K562 (cell line): ENCODE measurements at regions not wholly inside any gene's neighbourhood (a gene's known extent, or its start where the extent isn't known, plus 50 kb on each side); places are given as distances from the start of the nearest gene placed in this dataset.

Experiments used
- ATAC-seq: fragments of 200-7000 bp; cut with Tn5 transposase; 3 replicates; pipeline ENCODE4 v1.9.1; 2020; ENCODE audit warnings: moderate library complexity
- BruUV-seq: library from RNA; stranded (reverse); fragments of 400-500 nt; replicated peaks from 2 replicates; lab custom pipeline; 2021; lab: Mats Ljungman, UMichigan
- CTCF ChIA-PET: fragments of 300-600 bp; formaldehyde crosslinking; extraction: SDS; loops from one replicate; lab custom pipeline; 2021; ENCODE audit warnings: low intra/inter-chr PET ratio; lab: Yijun Ruan, JAX
- POLR2A ChIA-PET: fragments of 300-600, 350-650 bp; sonication (Branson Sonifier 250); formaldehyde crosslinking; extraction: SDS; loops from one replicate; lab custom pipeline; 2021; ENCODE audit warnings: antibody characterized with exemption, inconsistent platforms; lab: Yijun Ruan, JAX
- DNase-seq, 4 experiments: peaks; one replicate each; pipeline versions ENCODE4 v3.0.0 to v3.0.0-alpha.2; 2011 to 2018; ENCODE audit warnings: low spot score in 3 of 4, mixed read lengths in 3 of 4; ENCODE audit errors: extremely low read depth in 1 of 4
- FAIRE-seq: peaks from 2 replicates; lab custom pipeline; 2011; peaks lifted over from hg19 to GRCh38; lab: Jason Lieb, UNC
- H2AFZ ChIP-seq: 2 replicates; pipeline ENCODE4 v1.6.0; 2011; ENCODE audit warnings: low read depth, low read length, control low read depth, inconsistent platforms
- H3K27ac ChIP-seq: fragments of 200-600 bp; 3 replicates; pipeline ENCODE4 v1.8.0; 2011; ENCODE audit warnings: low read depth, mild to moderate bottlenecking, control low read depth, inconsistent platforms, low read length, moderate library complexity, mixed read lengths; ENCODE audit errors: extremely low read depth
- H3K27me3 ChIP-seq, 2 experiments: fragments of 300-600 bp in 1 of 2; 2 replicates in 1 of 2; 3 replicates in 1 of 2; pipeline versions ENCODE4 v1.6.0 to v1.8.0; 2011; ENCODE audit warnings: inconsistent platforms in 2 of 2, low read length in 2 of 2, mild to moderate bottlenecking in 1 of 2, mixed read lengths in 1 of 2, moderate library complexity in 1 of 2; ENCODE audit not compliant: control insufficient read depth in 2 of 2, insufficient read depth in 2 of 2
- H3K36me3 ChIP-seq: fragments of 300-600 bp; 3 replicates; pipeline ENCODE4 v1.8.0; 2011; ENCODE audit warnings: mild to moderate bottlenecking, low read length, inconsistent platforms; ENCODE audit not compliant: control insufficient read depth, insufficient read depth
- H3K4me1 ChIP-seq, 2 experiments: fragments of 200-600 bp in 1 of 2; replicated peaks in 1 of 2; 2 replicates in 1 of 2; 3 replicates in 1 of 2; pipeline versions ENCODE4 v1.5.1 to v1.8.0; 2011; ENCODE audit warnings: inconsistent platforms in 2 of 2, low read length in 2 of 2, mild to moderate bottlenecking in 1 of 2, mixed read lengths in 1 of 2, moderate library complexity in 1 of 2; ENCODE audit not compliant: control insufficient read depth in 2 of 2, insufficient read depth in 2 of 2
- H3K4me2 ChIP-seq: 2 replicates; pipeline ENCODE4 v1.6.1; 2011; ENCODE audit warnings: low read length, control low read depth, inconsistent platforms, mixed read lengths; ENCODE audit not compliant: insufficient read depth
- H3K4me3 ChIP-seq: fragments of 200-600 bp; sonication (generic), shearing (Covaris generic); 2 replicates; pipeline ENCODE4 v1.5.1; 2016; ENCODE audit warnings: control low read depth, inconsistent platforms
- H3K79me2 ChIP-seq: fragments of 200-600 bp; 3 replicates; pipeline ENCODE4 v1.8.0; 2011; ENCODE audit warnings: low read length, inconsistent platforms; ENCODE audit not compliant: control insufficient read depth, insufficient read depth
- H3K9ac ChIP-seq, 2 experiments: 2 replicates each; pipeline versions ENCODE4 v1.6.0 to v1.6.1; 2011; ENCODE audit warnings: low read depth in 2 of 2, low read length in 2 of 2, control low read depth in 1 of 2, inconsistent platforms in 1 of 2, mild to moderate bottlenecking in 1 of 2, mixed read lengths in 1 of 2; ENCODE audit not compliant: insufficient read depth in 1 of 2
- H3K9me1 ChIP-seq: one replicate; pipeline ENCODE4 v1.6.0; 2011; ENCODE audit warnings: inconsistent platforms, mild to moderate bottlenecking, low read length, moderate library complexity; ENCODE audit not compliant: control insufficient read depth, insufficient read depth
- H3K9me3 ChIP-seq: replicated peaks from 2 replicates; pipeline ENCODE4 v1.5.1; 2011; ENCODE audit warnings: low read depth, low read length, inconsistent platforms; ENCODE audit not compliant: control insufficient read depth, insufficient read depth
- H4K20me1 ChIP-seq: replicated peaks from 2 replicates; pipeline ENCODE4 v1.6.1; 2011; ENCODE audit warnings: low read length, inconsistent platforms, mixed read lengths; ENCODE audit not compliant: control insufficient read depth, insufficient read depth
- CHD1 ChIP-seq: fragments of 200-600 bp; sonication (generic); IDR thresholded peaks from one replicate; pipeline ENCODE4 v1.6.1; 2012; ENCODE audit warnings: mild to moderate bottlenecking, moderate library complexity, low read length, inconsistent platforms
- CREM ChIP-seq: IDR thresholded peaks from 2 replicates; pipeline ENCODE4 v1.6.1; 2014; ENCODE audit warnings: antibody characterized with exemption, low read depth
- DPF2 ChIP-seq: fragments of 450-650 bp; IDR thresholded peaks from 2 replicates; pipeline ENCODE4 v1.6.1; 2016
- LCOR ChIP-seq: sonication (generic); formaldehyde crosslinking; IDR thresholded peaks from 2 replicates; pipeline ENCODE4 v1.8.0; 2022; ENCODE audit warnings: mild to moderate bottlenecking, missing genetic modification reagents
- MEIS2 ChIP-seq: fragments of 450-650 bp; IDR thresholded peaks from 2 replicates; pipeline ENCODE4 v1.6.1; 2014; ENCODE audit warnings: mild to moderate bottlenecking; ENCODE audit not compliant: partially characterized antibody
- MYC ChIP-seq, 2 experiments: fragments of 250-450 bp in 1 of 2; sonication (Bioruptor Pico) in 1 of 2; IDR thresholded peaks; 2 replicates each; pipeline versions ENCODE4 v1.5.1 to v1.6.1; 2012 to 2021; ENCODE audit warnings: low read depth in 2 of 2, borderline replicate concordance in 1 of 2, improper control_type of control experiment in 1 of 2, low read length in 1 of 2, mild to moderate bottlenecking in 1 of 2, moderate library complexity in 1 of 2
- PCBP1 ChIP-seq: fragments of 200-400 bp; formaldehyde crosslinking; IDR thresholded peaks from 2 replicates; pipeline ENCODE4 v1.6.1; 2018; ENCODE audit warnings: mild to moderate bottlenecking, low read depth, low read length; ENCODE audit not compliant: poor library complexity, severe bottlenecking
- PPARD ChIP-seq: fragments of 250-450 bp; sonication (Bioruptor Pico); IDR thresholded peaks from 2 replicates; pipeline ENCODE4 v1.8.0; 2022; ENCODE audit warnings: inconsistent platforms, mild to moderate bottlenecking, moderate library complexity
- RBM14 ChIP-seq: fragments of 200-400 bp; formaldehyde crosslinking; IDR thresholded peaks from 2 replicates; pipeline ENCODE4 v1.6.1; 2018; ENCODE audit warnings: low read depth, mild to moderate bottlenecking, low read length, moderate library complexity, borderline replicate concordance; ENCODE audit not compliant: insufficient read depth
- SMAD2 ChIP-seq: fragments of 150-350 bp; IDR thresholded peaks from 2 replicates; pipeline ENCODE4 v1.6.1; 2014; ENCODE audit warnings: low read depth, mild to moderate bottlenecking, low read length
- SRF ChIP-seq, 2 experiments: fragments of 250-450, 450-650 bp in 1 of 2; sonication (Bioruptor Pico) in 1 of 2; sonication (generic) in 1 of 2; formaldehyde crosslinking; IDR thresholded peaks; 2 replicates each; pipeline versions ENCODE4 v1.5.0 to v1.5.1; 2020 to 2022; ENCODE audit warnings: mild to moderate bottlenecking in 1 of 2, missing genetic modification reagents in 1 of 2
- ZFP36 ChIP-seq: fragments of 150-350 bp; IDR thresholded peaks from 2 replicates; pipeline ENCODE4 v1.6.1; 2018; ENCODE audit warnings: low read length, low read depth; ENCODE audit not compliant: partially characterized antibody
- ZNF232 ChIP-seq: sonication (generic); formaldehyde crosslinking; IDR thresholded peaks from 2 replicates; pipeline ENCODE4 v1.8.0; 2022; ENCODE audit warnings: mild to moderate bottlenecking, missing genetic modification reagents
- WGBS: fragments of 100-300 bp; shearing (Covaris generic); methylation state at CpG from one replicate; pipeline ENCODE4 v1.1.6; 2016; ENCODE audit warnings: low coverage, mixed read lengths; ENCODE audit not compliant: insufficient coverage; ENCODE audit errors: missing lambda C conversion rate; 5-methylcytosine and 5-hydroxymethylcytosine counted together
- in situ Hi-C: fragments of 300-500 bp; cut with MboI; formaldehyde crosslinking; loops from 4 replicates; pipeline ENCODE4 v1.15.0; 2018; ENCODE audit warnings: inconsistent platforms, mixed read lengths
- intact Hi-C: fragments of 100-400 bp; cut with micrococcal nuclease; formaldehyde crosslinking; loops from 2 replicates; pipeline ENCODE4 v1.14.2; 2022

DNA sequence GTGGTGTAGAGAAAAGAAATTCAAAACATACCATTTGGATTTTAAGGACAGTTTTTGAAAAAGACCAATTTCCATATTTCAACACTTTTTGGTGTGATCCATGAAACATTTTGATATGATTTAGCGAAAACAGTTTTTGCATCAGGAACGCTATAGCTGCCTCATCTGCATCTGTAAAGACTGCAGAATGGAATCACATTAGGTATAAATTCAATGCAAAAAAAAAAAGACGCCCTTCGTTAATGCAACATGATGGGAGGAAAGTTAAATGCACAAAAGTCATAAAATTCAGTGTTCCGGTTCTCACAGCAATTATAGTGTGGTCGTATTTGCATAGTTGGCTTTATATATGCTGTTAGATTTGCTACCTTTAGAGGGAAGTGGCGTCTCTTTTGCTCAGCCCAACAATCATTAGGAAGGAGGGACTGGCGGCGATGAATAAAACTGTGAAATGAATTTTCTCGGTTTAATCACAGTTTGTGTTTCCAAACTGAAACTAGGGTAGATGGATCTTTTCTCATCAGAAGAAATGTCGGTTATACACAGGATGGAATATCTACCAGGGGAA is 215.7 kb downstream of the TEX29 start:
- H2AFZ ChIP-seq, result no peak overlapping the region
- no TSS peak for BruUV-seq
- intact Hi-C loops, result no loop called here
- H3K4me2 ChIP-seq, result no peak overlapping the region
- ChIA-PET POLR2A (no interaction called here), CTCF (no interaction called here)
- TF ChIP-seq CREM (no peak), SMAD2 (no peak), PPARD (no peak), ZNF232 (no peak), DPF2 (no peak), ZFP36 (no peak)
- no peak overlapping the region for H3K27ac ChIP-seq
- no peaks in the 10 kb centered on the region for H4K20me1 ChIP-seq
- H3K4me1 ChIP-seq, result no peaks in the 10 kb centered on the region
- no peak overlapping the region for H3K9ac ChIP-seq
- peaks cover 0 to 39% of the 10 kb centered on the region in 2 experiments; a peak in 3 of 5 replicates for H3K27me3 ChIP-seq
- H3K79me2 ChIP-seq, result no peaks in the 10 kb centered on the region
- 0% methylated on average over 11 of the region's 11 CpGs for WGBS
- H3K36me3 ChIP-seq, result no peaks in the 10 kb centered on the region
- no peaks in the 10 kb centered on the region for H3K9me1 ChIP-seq
- ATAC-seq (no peak), FAIRE-seq (no peak), DNase-seq (no peak)
- H3K9me3 ChIP-seq, result no peaks in the 10 kb centered on the region
- in situ Hi-C loops, result no loop called here
- H3K4me3 ChIP-seq, result no peak overlapping the region

DNA sequence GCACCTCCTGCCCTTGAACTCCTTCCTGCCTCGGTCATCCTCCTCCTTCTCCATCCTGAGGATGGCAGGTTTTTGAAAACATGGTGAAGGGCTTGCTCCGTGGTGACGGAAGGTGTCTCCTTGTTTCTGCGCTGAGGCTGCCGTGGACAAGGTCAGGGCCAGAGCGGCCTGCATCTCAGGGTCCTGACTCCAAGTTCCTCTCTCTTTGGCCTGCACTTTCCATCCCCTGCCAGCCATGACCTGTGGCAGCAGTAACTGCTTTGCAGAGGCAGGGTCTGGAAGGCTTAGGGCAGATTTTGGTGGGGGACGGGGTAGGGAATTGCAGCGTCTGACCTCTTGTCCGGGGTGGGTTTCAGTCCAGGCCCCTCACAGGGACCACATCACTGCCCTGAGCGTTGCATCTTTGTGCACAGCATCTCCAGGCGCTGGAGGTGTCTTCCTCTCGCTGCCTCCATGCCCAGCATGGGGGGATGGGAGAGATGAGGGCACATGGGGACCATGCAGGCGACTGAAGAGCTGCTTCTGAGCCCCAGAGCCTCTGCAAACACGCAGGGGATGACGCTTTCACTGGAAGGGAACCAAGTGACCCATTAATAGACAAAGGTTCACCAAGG is 216.8 kb downstream of the TEX29 start:
- Histone ChIP-seq H3K9me3 (no peaks in the 10 kb centered on the region), H3K9me1 (no peaks in the 10 kb centered on the region), H3K27me3 (peaks cover 0 to 39% of the 10 kb centered on the region in 2 experiments; a peak in 3 of 5 replicates), H3K4me3 (no peak overlapping the region), H3K9ac (no peak overlapping the region), H4K20me1 (no peaks in the 10 kb centered on the region), H3K79me2 (no peaks in the 10 kb centered on the region), H3K4me1 (no peaks in the 10 kb centered on the region), H3K27ac (no peak overlapping the region), H2AFZ (no peak overlapping the region), H3K4me2 (no peak overlapping the region), H3K36me3 (no peaks in the 10 kb centered on the region)
- 2% methylated on average over 12 of the region's 15 CpGs for WGBS
- FAIRE-seq (no peak), ATAC-seq (no peak), DNase-seq (no peak)
- ChIA-PET CTCF (no interaction called here), POLR2A (no interaction called here)
- no TSS peak for BruUV-seq
- TF ChIP-seq PCBP1 (no peak), CHD1 (no peak), RBM14 (no peak), MEIS2 (no peak), SRF (CRISPR knock-in tag; IDR thresholded peaks at IDR 0.05) (no peak), LCOR (no peak), MYC (IDR thresholded peaks at IDR 0.05; ENCODE audit: low read depth, low read length) (no peak), MYC (CRISPR knock-in tag; IDR thresholded peaks at IDR 0.05; ENCODE audit: borderline replicate concordance, low read depth) (no peak)
- in situ Hi-C loops, result no loop called here
- intact Hi-C loops, result no loop called here
